Renal cortical epithelial cell (primary cell): ENCODE measurements at regions not wholly inside any gene's neighbourhood (a gene's known extent, or its start where the extent isn't known, plus 50 kb on each side); places are given as distances from the start of the nearest gene placed in this dataset.
A peak's percentile ranks its signal among the peaks of the same experiment; 100 is the strongest.

Experiments used
- DNase-seq: peaks from one replicate; pipeline ENCODE4 v3.0.0-alpha.2; 2011; ENCODE audit warnings: low read depth

GRCh38 chr16:79372503-79373184 lies 227.9 kb downstream of the MAF start:
- peak; percentile 57 for DNase-seq

- DNase-seq: no peak
These were observed 229.8 kb downstream of the MAF start for GRCh38 chr16:79370736-79371135.

DNA sequence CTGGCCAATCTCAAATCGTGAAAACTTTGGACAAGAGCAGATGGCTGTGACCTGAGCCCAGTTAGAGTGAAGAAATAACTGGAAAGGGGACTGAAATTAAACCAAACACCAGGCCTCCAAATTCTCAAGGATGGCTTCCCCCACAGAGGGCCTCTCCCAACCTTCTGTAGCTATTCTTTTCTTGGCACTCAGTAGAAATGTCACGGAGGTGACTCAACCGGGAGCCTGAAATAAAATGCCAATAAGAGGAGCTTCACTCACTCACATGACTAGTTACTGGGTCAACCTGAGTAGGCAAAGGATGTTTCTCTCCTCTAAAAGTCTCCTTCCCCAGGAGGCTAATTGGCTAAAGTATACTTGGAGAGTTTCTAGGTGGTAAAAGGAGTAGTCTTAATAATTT lies 230.7 kb downstream of the MAF start:
- no peak for DNase-seq

DNA sequence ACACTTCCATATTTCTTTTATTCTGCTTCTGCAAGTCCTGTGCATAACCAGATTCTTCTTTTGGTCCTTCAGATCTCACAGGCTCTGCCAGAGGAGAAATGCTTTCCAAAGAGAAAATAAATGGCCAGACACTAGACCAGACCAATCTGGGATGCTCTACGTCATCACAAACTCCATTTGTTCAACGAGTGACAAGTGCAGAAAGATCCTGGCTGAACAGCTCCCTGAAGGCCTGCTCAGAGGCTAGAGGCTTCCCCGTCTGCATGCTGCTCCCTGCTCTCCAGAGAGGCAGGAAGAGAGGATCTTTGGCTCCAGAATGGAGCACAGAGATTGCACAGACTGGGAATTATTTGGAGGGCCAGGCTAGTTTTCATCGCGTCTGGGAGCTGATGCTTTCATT lies 232.7 kb downstream of the MAF start:
- no peak for DNase-seq

GRCh38 chr16:79366635-79367034 lies 233.9 kb downstream of the MAF start:
- no peak for DNase-seq

- no peak for DNase-seq
These were observed 234.8 kb downstream of the MAF start for GRCh38 chr16:79365702-79366101.

DNA sequence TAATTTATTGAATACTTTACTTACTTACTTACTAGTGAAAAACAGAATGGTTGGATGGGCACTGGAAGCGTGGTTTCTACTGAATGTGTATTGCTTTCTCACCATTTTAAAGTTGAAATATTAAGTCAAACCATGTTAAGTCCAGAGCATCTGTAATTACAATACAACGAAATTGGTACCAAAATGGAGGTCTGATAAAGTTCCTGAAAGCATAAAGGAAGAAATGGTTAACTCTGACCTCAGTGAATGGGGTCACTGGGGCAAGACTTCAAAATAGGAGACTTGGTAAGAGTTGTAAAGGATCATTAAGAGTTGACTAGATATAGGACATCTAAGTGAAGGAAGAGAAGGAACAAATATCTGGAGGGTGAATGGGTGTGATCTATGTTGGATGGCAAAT lies 237.1 kb downstream of the MAF start:
- DNase-seq: no peak

DNA sequence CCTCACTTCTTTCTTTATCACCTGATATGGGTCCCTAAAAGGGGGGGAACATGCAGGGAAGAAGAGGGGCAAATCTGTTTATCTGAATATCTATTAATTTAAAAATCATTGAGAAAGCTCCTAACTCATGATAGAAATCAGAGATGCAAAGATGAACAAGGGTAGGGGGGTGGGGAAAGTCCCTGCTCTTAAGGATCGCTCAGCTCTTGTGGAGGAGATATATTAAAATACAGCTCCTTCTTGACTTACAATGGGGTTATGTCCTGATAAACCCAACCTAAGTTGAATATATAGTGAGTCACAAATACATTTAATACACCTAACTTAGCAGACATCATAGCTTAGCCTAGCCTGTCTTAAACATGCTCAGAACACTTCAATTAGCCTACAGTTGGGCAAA lies 237.5 kb downstream of the MAF start:
- DNase-seq: no peak

- DNase-seq: no peak
These were observed 238.1 kb downstream of the MAF start for GRCh38 chr16:79362300-79362970.

- DNase-seq: no peak
These were observed 239.3 kb downstream of the MAF start for GRCh38 chr16:79361132-79361751.

GRCh38 chr16:79360267-79360666 lies 240.3 kb downstream of the MAF start:
- DNase-seq: no peak

- DNase-seq: no peak
These were observed 241.5 kb downstream of the MAF start for GRCh38 chr16:79359082-79359481.

- DNase-seq: no peak
These were observed 242.3 kb downstream of the MAF start for GRCh38 chr16:79358188-79358587.

DNA sequence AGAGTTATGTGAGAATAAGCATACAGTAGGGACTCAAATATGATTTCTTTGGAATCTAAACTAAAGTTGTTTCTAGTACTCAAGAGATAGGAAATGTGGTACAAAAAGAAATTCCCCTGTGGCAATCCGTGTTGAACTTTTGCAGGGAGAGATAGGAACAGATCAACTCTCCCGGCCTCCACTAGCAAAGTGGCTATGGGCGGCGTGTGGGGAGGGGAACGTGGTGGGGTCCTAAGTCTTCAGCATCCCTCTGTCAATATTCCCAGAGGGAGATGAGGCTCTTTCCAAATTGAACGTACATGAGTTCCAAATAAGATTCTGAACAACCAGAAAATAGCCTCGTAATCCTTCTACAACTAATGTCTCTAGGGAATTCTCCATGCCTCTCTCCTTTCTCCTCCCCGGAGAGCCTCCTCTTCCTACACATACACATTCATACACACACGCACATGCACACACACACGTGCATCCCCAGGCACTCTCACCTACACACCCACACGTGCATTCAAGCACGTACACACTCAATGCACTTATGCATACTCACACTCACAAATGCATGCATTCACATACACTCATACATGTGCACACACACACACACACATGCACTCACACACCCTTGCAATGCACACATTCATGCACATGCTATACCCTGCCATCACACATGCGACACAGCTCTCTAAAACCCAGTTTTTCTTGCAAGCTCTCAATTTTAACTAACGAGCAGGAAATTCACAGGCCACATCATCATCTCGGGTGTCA lies 244.8 kb downstream of the MAF start:
- no peak for DNase-seq

- DNase-seq: no peak
These were observed 248.6 kb downstream of the MAF start for GRCh38 chr16:79351927-79352326.

DNA sequence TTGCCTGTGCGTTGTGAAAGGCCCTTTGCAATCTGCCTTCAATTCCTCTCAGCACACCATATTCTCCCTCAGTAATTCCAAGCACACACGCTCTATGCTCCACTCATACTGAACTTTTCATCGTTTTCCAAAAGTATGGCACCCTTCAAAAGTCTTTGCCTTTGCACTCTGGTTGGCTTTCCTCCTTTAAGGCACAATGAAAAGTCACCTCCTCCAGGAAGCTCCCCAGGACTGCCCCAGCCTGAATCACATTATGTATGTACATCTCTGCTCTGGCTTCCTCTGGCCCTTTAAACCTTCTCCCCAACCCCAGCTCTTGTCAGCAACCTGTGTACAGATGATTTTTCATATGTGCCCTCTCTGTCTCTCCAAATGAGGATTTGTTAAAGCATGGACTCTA lies 250.7 kb downstream of the MAF start:
- DNase-seq: no peak

- DNase-seq: no peak
These were observed 251.8 kb downstream of the MAF start for GRCh38 chr16:79348521-79349306.

DNA sequence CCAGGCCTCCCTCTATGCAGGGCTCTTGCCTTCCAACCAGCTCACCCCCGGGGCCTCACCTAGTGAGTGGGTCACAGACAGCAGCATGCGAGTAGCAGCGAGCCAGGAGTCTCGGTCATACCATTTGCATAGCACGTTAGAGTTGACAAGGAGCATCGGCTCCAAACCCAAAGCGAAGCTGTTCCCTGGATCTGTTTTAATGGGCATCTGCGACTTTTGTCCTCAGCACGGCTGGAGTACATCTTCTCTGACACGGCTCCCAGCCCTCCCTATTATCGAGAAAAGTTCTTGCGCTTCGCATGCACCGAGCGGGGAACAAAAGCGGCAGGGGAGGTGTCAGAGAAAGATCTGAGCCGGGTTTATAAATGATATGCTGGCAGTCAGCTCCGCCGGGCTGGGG lies 253.3 kb downstream of the MAF start:
- DNase-seq: no peak

DNA sequence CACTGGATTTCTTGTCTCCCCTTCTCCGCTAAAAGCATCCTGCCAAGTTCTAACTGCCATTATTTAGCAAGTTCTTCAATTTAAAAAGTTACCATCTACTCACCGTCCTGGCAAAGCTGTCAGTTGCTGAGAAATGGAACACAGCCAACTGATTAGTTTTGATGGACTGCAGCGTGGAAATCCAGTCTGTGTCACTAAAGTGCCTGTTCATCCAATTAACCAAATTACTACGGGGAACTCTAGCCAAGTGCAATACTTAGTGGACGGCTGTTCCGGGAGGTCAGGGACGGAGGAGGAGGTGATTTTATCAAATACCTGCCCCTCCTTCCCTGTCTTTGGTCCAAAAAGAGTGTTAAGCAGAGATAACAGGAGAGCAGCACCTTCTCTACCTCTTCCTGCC lies 260.7 kb downstream of the MAF start:
- DNase-seq: no peak

DNA sequence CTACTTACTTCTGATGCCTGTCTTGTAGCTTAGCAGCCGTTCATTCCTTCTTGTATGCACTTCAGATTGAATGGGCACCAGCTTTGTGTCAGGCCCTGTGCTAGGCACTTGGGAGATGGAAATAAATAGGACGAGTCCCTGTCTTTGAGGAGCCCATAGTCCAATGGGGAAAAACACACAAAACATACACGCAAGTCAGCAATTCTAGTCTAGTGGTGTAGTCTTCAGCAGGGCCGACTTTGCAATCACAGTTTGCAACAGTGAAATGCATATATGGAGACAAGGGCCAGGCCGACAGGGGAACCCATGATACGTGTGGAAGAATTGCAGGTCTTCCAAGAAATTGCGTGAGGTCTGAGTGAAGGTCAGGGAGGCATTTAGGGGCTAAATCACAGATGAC lies 262.6 kb downstream of the MAF start:
- DNase-seq: no peak

GRCh38 chr16:79336437-79337229 lies 263.9 kb downstream of the MAF start:
- DNase-seq: no peak
